Right forelimb (tissue), 1 donor: ENCODE measurements at regions not wholly inside any gene's neighbourhood (a gene's known extent, or its start where the extent isn't known, plus 50 kb on each side); places are given as distances from the start of the nearest gene placed in this dataset.
"Not testable (repeated sequence)": the region's sequence is repeated elsewhere in the genome, so short reads cannot be mapped to it uniquely, and the experiment has no call there.

Experiments
- DNase-seq: peaks from one replicate; pipeline ENCODE4 v3.0.0-alpha.2; 2018

- no peak for DNase-seq
Observed at GRCh38 chr6:3962291-3963280, 113.4 kb downstream of the FAM50B start.

- DNase-seq = no peak
Observed at GRCh38 chr6:3963426-3963825, 114.3 kb downstream of the FAM50B start.

- no peak for DNase-seq
Observed at GRCh38 chr6:3965071-3965718, 113.7 kb downstream of the FAM217A start.

GRCh38 chr6:3966426-3966825 lies 112.5 kb downstream of the FAM217A start:
- DNase-seq = no peak

- no peak for DNase-seq
Observed at GRCh38 chr6:3970097-3970496, 108.8 kb downstream of the FAM217A start.

- DNase-seq = not testable (repeated sequence)
Observed at GRCh38 chr6:3973152-3973551, 105.8 kb downstream of the FAM217A start.

GRCh38 chr6:3977875-3978711 lies 100.8 kb downstream of the FAM217A start:
- DNase-seq = peak; percentile 78

GRCh38 chr6:3978966-3979365 lies 100.0 kb downstream of the FAM217A start:
- DNase-seq = not testable (repeated sequence)

GRCh38 chr6:3981917-3982316 lies 97.0 kb downstream of the FAM217A start:
- DNase-seq = no peak

GRCh38 chr6:3983778-3984177 lies 95.2 kb downstream of the FAM217A start:
- no peak for DNase-seq

- DNase-seq = no peak
Observed at GRCh38 chr6:3984494-3984893, 94.4 kb downstream of the FAM217A start.

- DNase-seq = no peak
Observed at GRCh38 chr6:3986241-3986640, 92.7 kb downstream of the FAM217A start.

GRCh38 chr6:3987053-3987452 lies 91.9 kb downstream of the FAM217A start:
- no peak for DNase-seq

- DNase-seq = no peak
Observed at GRCh38 chr6:3987576-3987975, 91.4 kb downstream of the FAM217A start.

GRCh38 chr6:3990692-3991491 lies 88.0 kb downstream of the FAM217A start:
- DNase-seq = peak; percentile 92

GRCh38 chr6:3991941-3992340 lies 87.0 kb downstream of the FAM217A start:
- no peak for DNase-seq

- DNase-seq = no peak
Observed at GRCh38 chr6:3996349-3996748, 82.6 kb downstream of the FAM217A start.

- no peak for DNase-seq
Observed at GRCh38 chr6:3997177-3997770, 81.7 kb downstream of the FAM217A start.

- no peak for DNase-seq
Observed at GRCh38 chr6:3999800-4000661, 78.9 kb downstream of the FAM217A start.

- DNase-seq = no peak
Observed at GRCh38 chr6:4004249-4004648, 74.7 kb downstream of the FAM217A start.
